ENCODE measurements at regions not wholly inside any gene's neighbourhood (a gene's known extent, or its start where the extent isn't known, plus 50 kb on each side); places are given as distances from the start of the nearest gene placed in this dataset.

DNA sequence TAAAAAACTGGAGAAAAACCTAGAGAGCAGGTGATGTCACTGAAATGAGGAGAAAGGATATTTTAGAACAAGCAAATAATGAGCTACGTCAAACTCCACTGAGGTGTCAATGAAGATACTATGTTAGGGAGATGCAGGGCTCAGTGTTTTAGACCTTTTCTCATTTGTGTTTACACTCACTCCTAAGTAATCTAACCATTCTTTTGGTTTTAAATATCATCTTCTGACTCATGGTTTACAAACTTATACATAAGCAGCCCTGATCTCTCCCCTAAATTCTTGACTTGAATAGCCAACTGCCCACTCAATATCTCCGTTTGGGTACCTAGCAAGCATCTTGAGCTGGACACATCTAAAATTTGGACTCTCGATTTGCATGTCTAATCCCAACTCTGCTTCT lies 272.4 kb downstream of the MEF2C start:
- no peak overlapping the region for H3K27ac ChIP-seq (ENCODE audit: low read length)
- H3K36me3 ChIP-seq (ENCODE audit: insufficient read depth, low read length): no peaks in the 10 kb centered on the region
- H3K9me3 ChIP-seq (ENCODE audit: low read length): no peaks in the 10 kb centered on the region
- H4K20me1 ChIP-seq (ENCODE audit: insufficient read depth): no peaks in the 10 kb centered on the region
- H3K27me3 ChIP-seq (ENCODE audit: insufficient read depth, low read depth, low read length): no peaks in the 10 kb centered on the region
- H3K9ac ChIP-seq (ENCODE audit: low read length): no peak overlapping the region
- H3K9me2 ChIP-seq (ENCODE audit: insufficient read depth, low read length): no peaks in the 10 kb centered on the region
- no peak overlapping the region for H3K4me3 ChIP-seq (ENCODE audit: low read length)
- TF ChIP-seq MXI1 (conservative IDR thresholded peaks at IDR 0.05; ENCODE audit: poor library complexity, severe bottlenecking): no peak
- no peak for TF ChIP-seq RAD21 (conservative IDR thresholded peaks at IDR 0.05)
- TF ChIP-seq EP300 (conservative IDR thresholded peaks at IDR 0.05; ENCODE audit: poor library complexity, severe bottlenecking): no peak
- no peak for TF ChIP-seq TAF1 (IDR thresholded peaks at IDR 0.05; ENCODE audit: low read depth)
- no peak for TF ChIP-seq EZH2 (IDR thresholded peaks at IDR 0.05; ENCODE audit: borderline replicate concordance, insufficient read depth, low read length, poor library complexity, severe bottlenecking)
- TF ChIP-seq REST (IDR thresholded peaks at IDR 0.05; ENCODE audit: borderline replicate concordance): no peak
- H2AFZ ChIP-seq (ENCODE audit: low read depth, low read length): no peak overlapping the region
- H3K79me2 ChIP-seq (replicated peaks; ENCODE audit: insufficient read depth, low read length): no peaks in the 10 kb centered on the region
- H3F3A ChIP-seq (ENCODE audit: insufficient read depth, low read length, poor library complexity, severe bottlenecking): no peaks in the 10 kb centered on the region
- no peak overlapping the region for H3K4me2 ChIP-seq (ENCODE audit: low read length)

- Histone ChIP-seq H2AFZ (ENCODE audit: low read depth, low read length) (no peak overlapping the region), H3F3A (ENCODE audit: insufficient read depth, low read length, poor library complexity, severe bottlenecking) (no peaks in the 10 kb centered on the region), H3K4me3 (ENCODE audit: low read length) (no peak overlapping the region), H3K9ac (ENCODE audit: low read length) (no peak overlapping the region), H4K20me1 (ENCODE audit: insufficient read depth) (no peaks in the 10 kb centered on the region), H3K4me2 (ENCODE audit: low read length) (no peak overlapping the region), H3K9me3 (ENCODE audit: low read length) (no peaks in the 10 kb centered on the region), H3K36me3 (ENCODE audit: insufficient read depth, low read length) (no peaks in the 10 kb centered on the region), H3K27me3 (ENCODE audit: insufficient read depth, low read depth, low read length) (no peaks in the 10 kb centered on the region), H3K9me2 (ENCODE audit: insufficient read depth, low read length) (no peaks in the 10 kb centered on the region), H3K27ac (ENCODE audit: low read length) (no peak overlapping the region), H3K79me2 (replicated peaks; ENCODE audit: insufficient read depth, low read length) (no peaks in the 10 kb centered on the region)
- TF ChIP-seq, protein P1, sequence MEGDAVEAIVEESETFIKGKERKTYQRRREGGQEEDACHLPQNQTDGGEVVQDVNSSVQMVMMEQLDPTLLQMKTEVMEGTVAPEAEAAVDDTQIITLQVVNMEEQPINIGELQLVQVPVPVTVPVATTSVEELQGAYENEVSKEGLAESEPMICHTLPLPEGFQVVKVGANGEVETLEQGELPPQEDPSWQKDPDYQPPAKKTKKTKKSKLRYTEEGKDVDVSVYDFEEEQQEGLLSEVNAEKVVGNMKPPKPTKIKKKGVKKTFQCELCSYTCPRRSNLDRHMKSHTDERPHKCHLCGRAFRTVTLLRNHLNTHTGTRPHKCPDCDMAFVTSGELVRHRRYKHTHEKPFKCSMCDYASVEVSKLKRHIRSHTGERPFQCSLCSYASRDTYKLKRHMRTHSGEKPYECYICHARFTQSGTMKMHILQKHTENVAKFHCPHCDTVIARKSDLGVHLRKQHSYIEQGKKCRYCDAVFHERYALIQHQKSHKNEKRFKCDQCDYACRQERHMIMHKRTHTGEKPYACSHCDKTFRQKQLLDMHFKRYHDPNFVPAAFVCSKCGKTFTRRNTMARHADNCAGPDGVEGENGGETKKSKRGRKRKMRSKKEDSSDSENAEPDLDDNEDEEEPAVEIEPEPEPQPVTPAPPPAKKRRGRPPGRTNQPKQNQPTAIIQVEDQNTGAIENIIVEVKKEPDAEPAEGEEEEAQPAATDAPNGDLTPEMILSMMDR (IDR thresholded peaks at IDR 0.05; ENCODE audit: poor library complexity, severe bottlenecking): no peak
- TF ChIP-seq MXI1 (conservative IDR thresholded peaks at IDR 0.05; ENCODE audit: poor library complexity, severe bottlenecking) (no peak), REST (IDR thresholded peaks at IDR 0.05; ENCODE audit: borderline replicate concordance) (no peak), SMC3 (conservative IDR thresholded peaks at IDR 0.05; ENCODE audit: poor library complexity) (no peak), TAF1 (IDR thresholded peaks at IDR 0.05; ENCODE audit: low read depth) (no peak), EZH2 (IDR thresholded peaks at IDR 0.05; ENCODE audit: borderline replicate concordance, insufficient read depth, low read length, poor library complexity, severe bottlenecking) (no peak), EP300 (conservative IDR thresholded peaks at IDR 0.05; ENCODE audit: poor library complexity, severe bottlenecking) (no peak), POLR2AphosphoS5 (IDR thresholded peaks at IDR 0.05) (no peak), RAD21 (conservative IDR thresholded peaks at IDR 0.05) (no peak)
Observed at GRCh38 chr5:88607492-88607891, 275.5 kb downstream of the MEF2C start.

Data from neural cell (in vitro differentiated cells).